Stimulated activated CD4-positive, alpha-beta T cell treated with anti-CD3 and anti-CD28 coated beads, Interleukin-1b, Interleukin-23, amount 100 ng/mL, for 48 hours (primary cell): ENCODE measurements at regions not wholly inside any gene's neighbourhood (a gene's known extent, or its start where the extent isn't known, plus 50 kb on each side); places are given as distances from the start of the nearest gene placed in this dataset.
"Not testable (repeated sequence)": the region's sequence is repeated elsewhere in the genome, so short reads cannot be mapped to it uniquely, and the experiment has no call there.

Source experiments
- DNase-seq: peaks from one replicate; pipeline ENCODE4 v3.0.0-alpha.2; 2020

GRCh38 chr3:59246719-59247401 lies 197.0 kb upstream of the CFAP20DC start:
- no peak for DNase-seq

GRCh38 chr3:59245859-59246501 lies 196.2 kb upstream of the CFAP20DC start:
- DNase-seq: no peak

- DNase-seq: no peak
Measured at GRCh38 chr3:59245300-59245858, 195.6 kb upstream of the CFAP20DC start.

DNA sequence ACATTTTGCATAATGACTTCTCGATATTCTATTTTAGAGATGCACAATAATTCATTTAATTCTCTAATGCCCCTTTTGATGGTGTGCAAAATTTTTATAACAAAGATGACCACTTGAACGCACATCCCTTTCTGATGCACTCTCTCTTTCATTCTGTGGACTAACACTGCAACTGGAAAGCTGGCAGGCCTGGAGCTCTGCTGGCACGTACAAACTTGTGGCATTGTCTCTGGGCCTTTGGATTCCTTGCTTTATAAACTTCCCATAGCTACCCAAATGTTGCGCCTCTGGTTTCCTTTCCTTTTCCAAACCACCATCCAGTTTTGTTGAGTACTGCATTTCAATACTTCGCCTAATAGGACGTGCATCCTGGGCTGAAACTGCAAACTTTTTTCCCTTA lies 194.5 kb upstream of the CFAP20DC start:
- no peak for DNase-seq

DNA sequence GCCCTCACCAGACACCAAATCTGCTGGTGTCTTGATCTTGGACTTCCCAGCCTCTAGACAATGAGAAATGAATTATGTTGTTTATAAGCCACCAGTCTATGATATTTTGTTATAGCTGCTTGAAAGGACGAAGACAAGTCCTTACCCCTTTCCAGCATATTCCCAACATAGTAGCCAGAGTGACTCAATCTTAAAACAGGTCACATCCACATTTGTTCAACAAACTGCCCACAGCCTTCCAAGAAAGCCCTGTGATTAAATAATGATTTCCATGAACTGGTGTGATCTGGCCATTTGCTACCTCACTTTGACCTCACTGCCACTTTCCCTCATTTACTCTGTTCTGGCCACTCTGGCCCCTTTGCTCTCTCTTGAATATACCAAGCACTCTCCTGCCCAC lies 193.7 kb upstream of the CFAP20DC start:
- DNase-seq: no peak

DNA sequence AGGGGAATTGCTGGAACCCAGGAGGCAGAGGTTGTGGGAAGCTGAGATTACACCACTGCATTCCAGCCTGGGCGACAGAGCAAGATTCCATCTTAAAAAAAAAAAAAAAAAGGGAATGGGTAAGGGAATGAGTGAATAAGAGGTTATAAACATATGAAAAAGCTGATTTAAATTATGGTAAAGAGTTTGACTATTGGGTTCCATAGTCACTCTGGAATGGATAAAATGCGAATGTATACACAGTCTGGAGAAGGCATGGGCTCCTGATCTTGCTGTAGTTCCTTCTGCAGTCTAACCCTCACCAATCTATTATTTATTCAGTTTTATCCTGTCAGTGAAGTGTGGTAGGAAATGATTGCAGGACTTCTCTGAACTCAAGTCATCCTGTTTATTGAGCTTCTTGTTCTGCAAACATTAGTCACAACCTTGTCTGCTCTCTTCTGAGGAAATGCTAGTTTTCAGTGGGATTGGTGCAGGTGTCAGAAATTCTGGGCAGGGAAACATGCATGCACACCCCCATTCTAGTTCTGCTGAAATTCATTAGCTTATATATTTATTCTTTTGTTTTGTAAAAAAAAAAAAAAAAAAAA lies 190.9 kb upstream of the CFAP20DC start:
- DNase-seq: no peak

DNA sequence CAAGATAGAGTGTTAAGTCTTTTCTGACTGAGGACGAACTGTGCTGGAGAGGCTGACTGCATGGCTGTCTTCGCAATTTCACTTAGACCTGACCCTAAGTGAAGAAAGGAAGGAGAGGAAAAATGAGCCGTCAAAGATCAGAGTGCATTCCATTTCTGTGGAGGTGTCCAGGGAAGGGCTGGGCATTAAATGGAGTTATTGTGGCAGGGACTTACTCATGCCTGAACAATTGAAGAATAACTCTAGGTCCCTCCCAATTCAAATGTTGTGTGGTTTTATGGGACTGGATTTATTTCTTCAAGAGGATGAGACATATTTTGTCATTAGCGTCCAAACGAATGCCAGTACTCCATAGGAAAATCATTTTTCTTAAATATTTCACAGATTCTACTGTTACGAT lies 187.3 kb upstream of the CFAP20DC start:
- no peak for DNase-seq

- peak; percentile 26 for DNase-seq
Measured at GRCh38 chr3:59235634-59236012, 185.8 kb upstream of the CFAP20DC start.

DNA sequence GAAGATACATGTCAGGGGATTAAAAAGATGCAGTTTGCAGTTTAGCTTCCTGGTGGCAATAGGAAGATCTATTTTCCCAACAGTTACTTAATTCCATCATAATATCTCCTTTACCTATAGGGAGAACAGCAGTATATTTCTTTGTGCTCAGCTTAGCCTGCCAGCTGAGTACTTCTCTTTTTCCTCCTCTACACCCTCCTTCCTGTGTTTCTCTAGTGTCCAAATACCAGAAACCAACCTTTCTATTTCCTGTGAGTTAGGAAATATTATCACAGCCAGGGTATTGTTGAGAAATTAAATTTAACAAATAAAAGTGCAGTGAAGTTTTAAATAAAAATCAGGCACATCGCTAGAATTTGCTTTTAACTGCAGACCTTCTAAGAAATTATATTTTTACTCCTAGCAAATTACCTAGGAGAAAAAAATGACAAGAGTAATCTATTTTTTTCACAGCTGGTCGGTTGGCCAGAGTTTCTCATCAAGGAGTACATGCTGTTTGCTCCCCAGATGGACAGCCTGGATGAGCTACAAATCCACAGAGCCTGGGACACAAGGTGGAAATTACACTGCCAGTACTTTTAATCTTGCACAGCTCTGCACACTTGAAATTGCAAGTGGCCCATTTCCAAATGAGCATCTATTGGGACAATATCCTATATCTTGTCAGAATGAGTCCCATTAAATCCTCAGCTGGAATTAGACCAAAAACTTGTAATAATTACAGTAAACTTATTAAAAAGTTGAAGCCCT lies 185.2 kb upstream of the CFAP20DC start:
- DNase-seq: no peak

DNA sequence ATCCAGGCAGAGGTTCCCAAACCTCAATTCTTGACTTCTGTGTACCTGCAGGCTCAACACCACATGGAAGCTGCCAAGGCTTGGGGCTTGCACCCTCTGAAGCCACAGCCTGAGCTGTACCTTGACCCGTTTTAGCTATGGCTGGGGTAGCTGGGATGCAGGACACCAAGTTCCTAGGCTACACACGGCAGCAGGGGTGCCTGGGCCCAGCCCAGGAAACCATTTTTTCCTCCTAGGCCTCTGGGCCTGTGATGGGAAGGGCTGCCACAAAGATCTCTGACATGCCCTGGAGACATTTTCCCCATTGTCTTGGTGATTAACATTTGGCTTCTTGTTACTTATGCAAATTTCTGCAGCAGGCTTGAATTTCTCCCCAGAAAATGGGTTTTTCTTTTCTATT lies 180.6 kb upstream of the CFAP20DC start:
- DNase-seq: not testable (repeated sequence)

DNA sequence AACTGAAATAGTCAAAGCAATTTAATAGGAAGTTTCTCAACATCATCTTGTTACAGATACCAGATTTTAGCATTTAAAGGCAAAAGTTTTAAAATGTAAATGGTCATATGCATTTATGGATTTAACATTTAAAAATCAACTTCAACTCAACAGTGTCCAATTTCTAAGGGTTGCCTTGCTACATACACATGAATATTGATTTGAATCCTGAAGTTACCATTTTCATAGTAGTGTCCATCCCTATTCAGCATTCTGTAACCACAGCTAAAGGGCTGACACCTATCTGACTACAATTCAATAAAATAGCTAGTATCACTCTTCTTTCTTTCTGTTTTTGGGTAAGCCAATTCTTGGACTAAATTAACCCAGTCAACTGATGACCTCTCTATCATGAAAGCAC lies 164.0 kb upstream of the CFAP20DC start:
- DNase-seq: no peak

GRCh38 chr3:59212128-59212779 lies 162.4 kb upstream of the CFAP20DC start:
- no peak for DNase-seq

DNA sequence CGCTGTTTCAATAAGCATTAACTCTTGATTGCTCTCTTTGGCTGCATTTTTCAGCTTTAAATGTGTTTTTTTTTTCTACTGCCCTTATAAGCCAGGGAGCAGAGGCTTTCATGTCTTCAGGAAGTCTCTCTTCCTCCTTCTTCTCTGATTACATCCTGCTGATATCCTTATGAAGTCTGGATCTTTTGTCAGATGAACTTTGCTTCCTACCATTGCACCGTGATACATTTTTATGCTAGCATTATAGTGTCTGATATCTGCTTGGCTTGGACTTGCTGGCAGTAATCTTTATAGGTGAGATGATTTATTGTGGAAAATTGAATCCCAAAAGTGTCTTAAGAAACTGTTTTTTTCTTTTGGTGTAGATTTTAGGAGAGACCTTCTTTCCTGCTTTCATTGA lies 160.4 kb upstream of the CFAP20DC start:
- DNase-seq: no peak

DNA sequence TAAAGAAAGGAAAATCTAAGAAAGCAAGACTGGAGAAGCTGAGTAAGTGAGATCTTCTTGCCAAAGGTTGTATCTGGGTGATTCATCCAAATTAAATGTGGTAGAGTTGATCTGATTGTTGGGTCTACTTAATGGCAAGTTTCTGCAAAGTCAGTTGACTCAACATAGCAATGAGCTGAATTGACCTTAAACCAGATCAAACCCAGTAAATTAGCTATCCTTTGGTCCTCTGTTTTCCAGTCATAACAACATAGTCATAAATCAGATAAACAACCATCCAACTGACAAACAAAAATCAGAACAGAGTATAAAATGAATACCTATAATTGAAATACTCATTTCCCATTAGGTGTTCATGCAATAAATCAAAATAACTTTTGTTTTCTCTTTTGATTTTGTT lies 142.6 kb upstream of the CFAP20DC start:
- DNase-seq: no peak

- no peak for DNase-seq
Measured at GRCh38 chr3:59191651-59192050, 141.8 kb upstream of the CFAP20DC start.

DNA sequence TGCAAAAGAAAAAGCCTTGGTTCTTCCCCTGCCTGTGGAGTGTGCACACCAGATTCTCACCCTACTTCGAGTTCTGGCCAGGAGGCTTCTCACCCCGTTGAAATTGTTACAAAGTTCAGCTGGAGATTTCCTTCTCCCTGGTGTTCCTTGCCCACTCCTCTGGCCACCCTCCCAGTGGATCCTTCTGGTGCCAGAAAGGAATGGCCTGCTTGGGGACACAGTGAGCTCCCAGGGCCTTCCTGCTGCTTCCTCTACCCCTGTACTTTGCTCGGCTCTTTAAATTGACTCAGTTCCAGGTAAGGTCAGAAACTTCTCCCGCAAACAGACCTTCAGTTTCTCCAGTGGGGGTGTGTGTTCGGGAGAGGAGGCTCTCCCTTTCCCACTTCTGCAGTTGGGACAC lies 140.1 kb upstream of the CFAP20DC start:
- DNase-seq: no peak

- no peak for DNase-seq
Measured at GRCh38 chr3:59189526-59189925, 139.7 kb upstream of the CFAP20DC start.

DNA sequence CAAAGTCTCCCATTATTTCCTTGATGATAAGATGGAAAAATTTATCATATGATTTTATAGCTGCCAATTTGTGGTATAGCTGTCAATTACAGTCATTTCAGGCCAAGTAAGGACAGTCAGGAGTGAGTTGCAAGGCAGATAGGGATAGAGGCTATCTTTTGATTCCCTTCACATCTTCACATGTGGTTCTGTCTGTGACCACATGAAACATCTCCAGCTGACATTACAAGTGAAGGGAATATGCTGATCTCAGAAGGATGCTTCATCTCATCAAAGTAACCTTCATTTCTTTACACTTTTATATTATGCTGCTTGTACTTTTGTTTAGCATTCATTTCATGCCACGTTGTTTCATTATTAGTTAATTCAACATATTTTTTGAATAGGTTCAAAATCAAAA lies 136.9 kb upstream of the CFAP20DC start:
- no peak for DNase-seq

DNA sequence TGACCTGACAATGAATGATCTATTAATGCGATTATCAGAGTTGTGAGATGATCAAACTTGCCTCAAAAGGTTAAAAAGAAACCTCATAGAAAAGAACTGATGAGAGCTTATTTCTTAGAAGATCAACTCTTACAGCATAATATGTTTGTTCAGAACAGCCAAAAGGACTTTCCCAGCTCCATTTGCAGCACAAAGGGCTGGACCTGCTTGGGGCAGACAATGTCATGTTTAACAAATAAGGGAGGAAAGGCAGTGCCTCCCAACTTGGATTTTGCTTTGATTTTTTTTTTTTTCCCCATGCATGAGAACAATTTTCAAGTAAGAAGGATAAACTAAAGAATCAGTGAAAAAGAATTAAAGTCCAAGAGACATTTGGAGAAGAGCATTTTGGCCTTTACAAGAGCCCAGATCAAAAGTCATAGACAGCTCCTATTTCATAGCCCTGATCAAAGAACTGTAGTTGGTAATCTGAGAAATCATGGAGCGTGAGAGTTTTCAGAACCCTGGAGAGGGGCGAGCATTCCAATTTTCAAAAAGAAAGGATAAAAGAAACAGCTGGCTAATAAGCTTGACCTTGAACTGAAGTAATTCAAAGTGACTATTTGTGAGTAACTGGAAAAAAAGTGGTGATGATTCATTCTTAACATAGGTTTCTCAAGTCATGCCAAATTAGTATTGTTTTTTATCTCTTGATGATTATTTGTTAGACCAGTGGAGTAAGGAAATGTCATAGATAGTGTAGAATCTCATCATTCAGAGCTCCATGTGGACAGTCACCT lies 136.0 kb upstream of the CFAP20DC start:
- DNase-seq: no peak

- DNase-seq: no peak
Measured at GRCh38 chr3:59180006-59180405, 130.2 kb upstream of the CFAP20DC start.

DNA sequence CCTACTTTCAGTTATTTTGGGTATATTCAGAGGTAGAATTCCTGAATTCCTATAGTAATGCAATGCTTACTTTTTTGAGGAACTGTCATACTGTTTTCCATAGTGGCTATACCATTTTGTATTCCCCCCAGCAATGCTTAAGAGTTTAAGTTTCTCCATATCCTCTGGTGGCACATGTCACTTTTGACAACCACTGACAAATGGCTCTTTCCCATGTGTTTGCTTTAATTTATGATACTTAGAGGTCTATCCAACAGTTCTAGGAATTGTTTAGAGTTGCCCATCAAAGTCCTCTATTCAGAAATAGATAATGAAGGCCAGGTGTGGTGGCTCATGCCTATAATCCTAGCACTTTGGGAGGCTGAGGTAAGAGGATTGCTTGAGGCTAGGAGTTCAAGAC lies 128.9 kb upstream of the CFAP20DC start:
- DNase-seq: no peak

DNA sequence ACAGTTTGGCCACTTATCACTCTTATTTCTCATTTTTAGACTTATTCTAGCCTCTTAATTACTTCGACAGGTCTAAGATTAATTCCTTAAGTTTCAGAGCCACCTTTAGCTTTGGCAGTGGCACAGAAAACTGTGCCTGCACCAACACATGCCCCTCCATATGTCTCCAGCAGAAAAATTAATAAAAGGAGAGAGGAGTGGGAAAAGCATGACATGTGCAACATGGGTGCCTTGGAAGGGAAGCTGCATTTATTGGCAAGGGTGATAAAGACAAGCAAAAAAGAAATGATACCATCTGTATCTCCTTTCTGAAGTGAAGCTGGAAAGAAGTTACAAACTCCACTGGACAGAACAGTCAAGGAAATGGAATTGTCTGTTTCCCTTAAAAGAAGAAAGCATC lies 121.7 kb upstream of the CFAP20DC start:
- no peak for DNase-seq
